K562 (cell line): ENCODE measurements at regions not wholly inside any gene's neighbourhood (a gene's known extent, or its start where the extent isn't known, plus 50 kb on each side); places are given as distances from the start of the nearest gene placed in this dataset.

Experiments used
- SPI1 ChIP-seq: IDR thresholded peaks from 2 replicates; pipeline ENCODE4 v1.6.1; 2011; ENCODE audit warnings: low read depth, low read length, control low read depth, borderline replicate concordance
- ZFX ChIP-seq: sonication (generic); formaldehyde crosslinking; IDR thresholded peaks from 2 replicates; pipeline ENCODE4 v1.8.0; 2022; ENCODE audit warnings: mild to moderate bottlenecking, missing genetic modification reagents, moderate library complexity

DNA sequence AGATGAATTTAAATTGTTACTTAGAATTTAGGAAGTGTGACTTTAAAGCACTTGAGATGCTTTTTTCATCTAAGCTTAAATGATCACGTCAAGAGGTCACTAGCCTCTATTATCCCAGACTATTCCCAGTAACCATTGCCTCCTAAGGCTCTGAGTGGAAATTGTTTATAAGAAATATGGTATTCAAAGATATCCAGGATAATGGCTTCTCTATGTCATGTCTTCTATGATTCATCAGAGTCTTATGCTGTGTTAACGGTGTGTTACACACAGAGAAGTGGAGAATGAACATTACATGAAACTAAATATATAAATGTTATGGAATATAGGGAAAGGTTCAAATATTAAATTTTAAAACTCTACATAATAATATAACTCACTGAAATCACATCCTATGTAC is 79.8 kb upstream of the NBEA start:
- TF ChIP-seq SPI1, result no peak
- no peak for TF ChIP-seq ZFX (CRISPR knock-in tag)
